Natural killer cell (primary cell): ENCODE measurements at regions not wholly inside any gene's neighbourhood (a gene's known extent, or its start where the extent isn't known, plus 50 kb on each side); places are given as distances from the start of the nearest gene placed in this dataset.

Experiments
- ATAC-seq, 3 donors: fragments of 150-1000 bp in 2 of 3; fragments of 200-7000 bp in 1 of 3; cut with Tn5 transposase; 1 replicate in 1 of 3; 2 replicates in 2 of 3; pipeline ENCODE4 v1.10.0; 2021; ENCODE audit warnings: mild to moderate bottlenecking in 2 of 3, moderate library complexity in 2 of 3
- DNase-seq, 2 donors: peaks; one replicate each; pipeline versions ENCODE4 v3.0.0 to v3.0.0-alpha.2; 2013 to 2021; ENCODE audit warnings: mixed read lengths in 1 of 2
- H3K27ac ChIP-seq: one replicate; pipeline ENCODE4 v1.5.1; 2013; ENCODE audit warnings: mild to moderate bottlenecking, low read length
- H3K27me3 ChIP-seq: one replicate; pipeline ENCODE4 v1.6.1; 2013; ENCODE audit warnings: low read length; ENCODE audit not compliant: control insufficient read depth, insufficient read depth
- H3K36me3 ChIP-seq: one replicate; pipeline ENCODE4 v1.6.1; 2013; ENCODE audit warnings: low read length; ENCODE audit not compliant: control insufficient read depth, insufficient read depth
- H3K4me1 ChIP-seq: one replicate; pipeline ENCODE4 v1.6.1; 2013; ENCODE audit warnings: low read length; ENCODE audit not compliant: control insufficient read depth, insufficient read depth
- H3K4me3 ChIP-seq: one replicate; pipeline ENCODE4 v1.5.1; 2013; ENCODE audit warnings: low read length
- H3K9me3 ChIP-seq: one replicate; pipeline ENCODE4 v1.6.1; 2013; ENCODE audit warnings: low read length; ENCODE audit not compliant: control insufficient read depth, insufficient read depth
- H3K27ac Mint-ChIP-seq, 2 donors: one replicate each; pipeline ENCODE4 v1.8.0; 2022; ENCODE audit warnings: mild to moderate bottlenecking in 2 of 2, mixed read lengths in 2 of 2, moderate library complexity in 1 of 2
- H3K27me3 Mint-ChIP-seq, 2 donors: one replicate each; pipeline ENCODE4 v1.8.0; 2022; ENCODE audit warnings: low read depth in 2 of 2, mixed read lengths in 2 of 2
- H3K36me3 Mint-ChIP-seq: one replicate; pipeline ENCODE4 v1.8.0; 2022; ENCODE audit warnings: mixed read lengths
- H3K4me1 Mint-ChIP-seq, 2 donors: one replicate each; pipeline ENCODE4 v1.8.0; 2022; ENCODE audit warnings: mixed read lengths in 2 of 2
- H3K4me3 Mint-ChIP-seq: one replicate; pipeline ENCODE4 v1.8.0; 2022; ENCODE audit warnings: mild to moderate bottlenecking, moderate library complexity, mixed read lengths
- H3K9me3 Mint-ChIP-seq, 2 donors: one replicate each; pipeline ENCODE4 v1.8.0; 2022; ENCODE audit warnings: mixed read lengths in 2 of 2
- CTCF ChIP-seq: fragments of 200-600 bp; IDR thresholded peaks from one replicate; pipeline ENCODE4 v1.8.0; 2022; ENCODE audit warnings: antibody characterized with exemption
- WGBS: methylation state at CpG from one replicate; pipeline ENCODE4 v1.1.7; 2013; ENCODE audit warnings: missing lambda C conversion rate; ENCODE audit not compliant: insufficient coverage; 5-methylcytosine and 5-hydroxymethylcytosine counted together
- intact Hi-C: fragments of 100-400 bp; cut with micrococcal nuclease; formaldehyde crosslinking; loops from one replicate; pipeline ENCODE4 v1.14.2; 2022

GRCh38 chr13:109875746-109876145, 89.4 kb upstream of the IRS2 start:
- Mint-ChIP-seq H3K4me1 (no peaks in the 10 kb centered on the region), H3K27ac (no peak overlapping the region), H3K9me3 (no peaks in the 10 kb centered on the region), H3K4me3 (no peak overlapping the region), H3K36me3 (no peaks in the 10 kb centered on the region), H3K27me3 (peaks cover 8 to 32% of the 10 kb centered on the region in 2 donors)
- DNase-seq = no peak
- no peaks in the 10 kb centered on the region for H3K27me3 ChIP-seq
- no peak for TF ChIP-seq CTCF
- H3K27ac ChIP-seq = no peak overlapping the region
- H3K36me3 ChIP-seq = no peaks in the 10 kb centered on the region
- WGBS = 93% methylated on average over 4 of the region's 4 CpGs
- ATAC-seq = no peak
- no peak overlapping the region for H3K4me3 ChIP-seq
- intact Hi-C loops = no loop called here
- no peaks in the 10 kb centered on the region for H3K4me1 ChIP-seq
- H3K9me3 ChIP-seq = no peaks in the 10 kb centered on the region

GRCh38 chr13:109874484-109875454, 88.4 kb upstream of the IRS2 start:
- no peaks in the 10 kb centered on the region for H3K9me3 ChIP-seq
- no peaks in the 10 kb centered on the region for H3K4me1 Mint-ChIP-seq
- intact Hi-C loops = no loop called here
- 48% methylated on average over 5 of the region's 6 CpGs for WGBS
- no peak overlapping the region for H3K27ac ChIP-seq
- H3K27me3 Mint-ChIP-seq = peaks cover 8 to 32% of the 10 kb centered on the region in 2 donors
- TF ChIP-seq CTCF = no peak
- H3K36me3 ChIP-seq = no peaks in the 10 kb centered on the region
- ATAC-seq (no peak), DNase-seq (no peak)
- H3K27me3 ChIP-seq = no peaks in the 10 kb centered on the region
- H3K4me3 Mint-ChIP-seq = no peak overlapping the region
- peaks cover 7% of the 10 kb centered on the region for H3K4me1 ChIP-seq
- no peak overlapping the region for H3K4me3 ChIP-seq
- H3K27ac Mint-ChIP-seq = no peak overlapping the region
- H3K36me3 Mint-ChIP-seq = no peaks in the 10 kb centered on the region
- H3K9me3 Mint-ChIP-seq = no peaks in the 10 kb centered on the region

- no peaks in the 10 kb centered on the region for H3K9me3 ChIP-seq
- no peaks in the 10 kb centered on the region for H3K27me3 ChIP-seq
- no peak overlapping the region for H3K4me3 Mint-ChIP-seq
- peaks cover 12 to 38% of the 10 kb centered on the region in 2 donors for H3K27me3 Mint-ChIP-seq
- H3K36me3 Mint-ChIP-seq = no peaks in the 10 kb centered on the region
- no peak overlapping the region for H3K4me3 ChIP-seq
- intact Hi-C loops = no loop called here
- H3K27ac Mint-ChIP-seq = no peak overlapping the region
- H3K36me3 ChIP-seq = no peaks in the 10 kb centered on the region
- peaks cover 5 to 6% of the 10 kb centered on the region in 2 donors for H3K4me1 Mint-ChIP-seq
- peaks cover 9% of the 10 kb centered on the region for H3K4me1 ChIP-seq
- WGBS = 84% methylated on average over 17 of the region's 17 CpGs
- no peak for DNase-seq
- no peak overlapping the region for H3K27ac ChIP-seq
- no peaks in the 10 kb centered on the region for H3K9me3 Mint-ChIP-seq
- no peak for ATAC-seq
- no peak for TF ChIP-seq CTCF
Observed at GRCh38 chr13:109873351-109874123, 87.2 kb upstream of the IRS2 start.
